ENCODE measurements at regions not wholly inside any gene's neighbourhood (a gene's known extent, or its start where the extent isn't known, plus 50 kb on each side); places are given as distances from the start of the nearest gene placed in this dataset.
"Not testable (repeated sequence)": the region's sequence is repeated elsewhere in the genome, so short reads cannot be mapped to it uniquely, and the experiment has no call there.

DNA sequence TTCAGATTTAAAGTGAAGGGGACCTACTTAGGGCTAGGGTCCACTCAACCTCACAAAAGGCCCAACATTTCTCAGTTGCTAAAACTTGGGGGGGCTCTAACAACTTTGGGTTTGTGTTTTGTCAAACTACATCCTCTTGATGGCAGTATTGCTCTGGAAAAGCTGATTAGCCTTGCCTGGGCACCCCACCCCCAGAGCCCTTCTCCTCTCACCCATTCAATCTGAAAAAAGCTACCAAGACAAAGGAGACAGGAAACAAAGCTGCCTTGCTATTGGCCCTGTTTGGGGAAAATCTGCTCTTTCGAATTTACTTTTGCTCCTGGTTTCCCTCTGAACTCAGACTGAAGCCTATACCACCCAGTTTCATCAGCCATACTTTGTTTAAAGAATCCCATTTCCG is 195.2 kb upstream of the STK26 start:
- no peak for DNase-seq (ENCODE audit: low read depth)

DNA sequence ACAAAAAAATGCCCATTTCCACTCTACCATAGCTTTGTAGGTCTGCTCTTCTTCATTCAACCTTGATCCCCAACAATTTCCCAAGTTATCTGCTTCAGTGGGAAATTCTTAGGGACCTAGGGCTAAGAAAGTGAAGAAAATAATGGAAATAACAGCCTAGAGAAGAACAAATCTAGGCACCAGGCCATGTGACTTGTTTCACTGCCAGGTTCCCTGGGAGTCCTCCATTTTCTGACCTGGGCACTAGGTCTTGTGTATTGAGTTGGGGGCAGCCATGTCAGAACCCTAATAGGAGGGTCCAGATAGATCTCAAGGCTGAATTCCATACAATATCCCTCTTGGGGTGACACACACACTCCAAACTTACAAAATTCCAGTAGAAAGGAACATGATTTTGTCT is 194.6 kb upstream of the STK26 start:
- DNase-seq (ENCODE audit: low read depth), result no peak

GRCh38 chrX:131830400-131831184 is 192.5 kb upstream of the STK26 start:
- DNase-seq (ENCODE audit: low read depth), result peak; percentile 58

DNA sequence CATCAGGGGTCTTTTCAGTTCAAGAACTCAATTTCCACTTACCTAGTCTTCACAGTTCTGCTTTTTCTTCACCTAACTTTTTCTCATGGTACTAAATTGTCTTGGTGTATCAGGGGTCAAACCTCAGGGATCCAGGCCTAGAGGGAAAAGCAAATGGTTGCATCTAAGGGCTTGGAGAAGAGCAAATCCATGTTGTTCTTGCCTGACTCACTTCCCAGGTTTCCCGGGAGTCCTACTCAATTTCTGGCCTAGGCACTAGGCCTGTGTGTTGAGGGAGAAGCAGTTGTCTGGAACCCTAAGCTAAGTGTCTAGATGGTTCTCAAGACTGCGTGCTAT is 191.9 kb upstream of the STK26 start:
- no peak for DNase-seq (ENCODE audit: low read depth)

DNA sequence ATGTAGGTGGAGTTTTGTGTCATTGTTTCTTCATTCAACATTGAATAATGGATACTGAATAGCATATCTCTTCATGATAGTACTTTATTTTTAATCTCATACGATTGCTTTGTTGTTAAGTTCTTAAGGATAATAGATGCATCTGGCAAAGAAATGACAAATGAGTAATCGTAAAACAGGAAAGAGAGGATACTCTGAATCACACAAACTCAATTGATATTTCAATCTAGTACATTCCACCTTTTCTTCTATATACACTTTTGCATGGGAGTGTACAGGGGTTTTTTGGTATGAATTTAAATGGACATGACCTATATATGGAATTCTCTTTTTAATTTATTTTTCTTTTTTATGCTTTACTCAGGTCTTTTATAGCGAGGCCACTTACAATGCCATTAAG is 186.9 kb upstream of the STK26 start:
- DNase-seq (ENCODE audit: low read depth), result no peak

- DNase-seq (ENCODE audit: low read depth), result no peak
Measured at GRCh38 chrX:131837325-131837724, 185.8 kb upstream of the STK26 start.

GRCh38 chrX:131840799-131841495 is 182.2 kb upstream of the STK26 start:
- DNase-seq (ENCODE audit: low read depth), result no peak

DNA sequence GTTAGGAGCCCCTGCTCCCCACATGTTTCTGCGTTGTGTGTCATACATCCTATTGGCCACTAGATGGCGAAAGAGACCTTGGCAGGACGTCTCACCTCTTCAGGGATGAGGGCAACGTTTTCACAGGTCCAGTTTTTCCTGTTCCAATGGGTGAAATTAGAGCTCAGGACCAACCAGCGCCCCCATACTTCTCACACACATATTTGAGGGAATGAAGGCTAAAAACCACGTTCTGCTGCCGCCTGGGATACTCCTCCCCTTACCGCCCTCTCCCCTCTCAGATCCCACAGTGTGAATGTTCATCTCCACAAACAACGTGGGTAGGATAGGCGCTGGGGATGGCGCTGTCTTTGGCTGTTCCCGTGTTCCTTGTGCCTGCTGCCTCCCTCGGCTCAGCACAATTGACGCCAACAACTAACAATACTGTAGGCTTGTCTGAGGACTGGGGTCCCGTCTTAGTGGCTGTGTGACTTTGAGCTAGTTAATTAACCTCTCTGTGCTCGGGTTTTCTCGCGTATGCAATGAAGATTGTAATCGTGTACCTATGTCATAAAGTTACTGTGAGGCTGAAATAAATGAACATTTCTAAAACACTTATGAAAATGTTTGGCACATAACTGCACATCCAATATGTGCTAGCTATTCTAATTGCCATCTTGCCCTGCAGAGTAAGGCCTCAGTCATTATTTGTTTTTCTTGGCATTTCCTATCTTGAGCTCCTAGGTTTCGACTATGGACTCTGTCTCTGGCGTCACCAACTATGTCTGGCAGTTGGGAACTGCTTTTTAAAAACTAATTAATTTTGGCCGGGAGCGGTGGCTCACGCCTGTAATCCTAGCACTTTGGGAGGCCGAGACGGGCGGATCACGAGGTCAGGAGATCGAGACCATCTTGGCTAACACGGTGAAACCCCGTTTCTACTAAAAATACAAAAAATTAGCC is 181.3 kb upstream of the STK26 start:
- peak; percentile 40 for DNase-seq (ENCODE audit: low read depth)

DNA sequence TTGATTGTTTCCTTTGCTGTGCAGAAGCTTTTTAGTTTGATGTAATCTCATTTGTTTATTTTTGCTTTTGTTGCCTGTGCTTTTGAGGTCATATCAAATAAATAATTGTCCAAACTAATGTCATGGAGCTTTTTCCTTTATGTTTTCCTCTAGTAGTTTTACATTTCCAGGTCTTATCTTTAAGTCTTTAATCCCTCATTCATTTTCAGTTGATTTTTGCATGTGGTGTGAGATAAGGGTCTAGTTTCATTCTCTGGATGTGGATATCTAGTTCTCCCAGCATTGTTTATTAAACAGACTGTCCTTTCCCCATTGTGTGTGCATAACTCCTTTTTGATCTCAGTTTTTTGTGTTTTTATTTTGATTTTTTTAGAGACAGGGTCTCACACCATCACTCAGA is 179.1 kb upstream of the STK26 start:
- no peak for DNase-seq (ENCODE audit: low read depth)

DNA sequence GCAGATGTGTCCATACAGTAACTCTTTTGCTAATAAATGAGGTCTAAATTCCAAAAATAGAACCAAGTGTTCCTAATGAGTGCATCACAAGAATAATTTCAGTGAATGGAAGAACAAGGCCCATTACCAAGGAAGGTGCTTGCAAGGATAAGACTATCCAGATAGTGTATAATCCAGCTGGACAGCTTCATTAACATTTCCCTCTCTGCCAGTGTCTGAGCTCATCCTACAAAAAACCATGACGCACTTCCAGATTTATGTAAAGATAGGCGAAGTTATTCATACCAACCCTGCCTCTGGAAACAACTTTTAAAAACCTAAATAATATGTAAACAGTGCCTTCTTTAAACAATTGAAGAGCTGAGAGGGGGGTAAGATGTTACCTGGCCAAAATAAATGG is 177.9 kb upstream of the STK26 start:
- no peak for DNase-seq (ENCODE audit: low read depth)

GRCh38 chrX:131845771-131846170 is 177.3 kb upstream of the STK26 start:
- DNase-seq (ENCODE audit: low read depth), result no peak

DNA sequence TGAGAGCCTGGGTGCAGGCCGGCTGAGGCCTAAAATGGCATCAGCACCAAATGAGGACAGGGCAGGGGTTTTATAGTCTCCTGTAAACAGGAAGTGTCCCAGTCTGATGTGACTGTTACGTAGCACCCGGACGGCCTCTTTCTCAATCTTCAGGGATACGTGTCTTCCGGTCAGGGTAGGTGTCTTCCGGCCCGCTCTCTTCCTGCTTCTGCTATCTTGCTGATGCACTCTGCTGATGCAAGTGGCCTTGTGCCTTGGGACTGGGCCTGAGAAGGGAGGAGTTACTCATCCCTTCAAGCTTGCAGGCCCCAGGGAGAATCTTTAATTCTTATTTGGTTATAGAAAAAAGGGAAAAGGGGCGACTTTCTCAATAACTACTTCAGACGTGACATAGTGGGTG is 172.1 kb upstream of the STK26 start:
- not testable (repeated sequence) for DNase-seq (ENCODE audit: low read depth)

GRCh38 chrX:131853440-131853839 is 169.7 kb upstream of the STK26 start:
- no peak for DNase-seq (ENCODE audit: low read depth)

GRCh38 chrX:131854581-131854980 is 168.5 kb upstream of the STK26 start:
- DNase-seq (ENCODE audit: low read depth), result no peak

- DNase-seq (ENCODE audit: low read depth), result no peak
Measured at GRCh38 chrX:131861088-131861787, 161.9 kb upstream of the STK26 start.

DNA sequence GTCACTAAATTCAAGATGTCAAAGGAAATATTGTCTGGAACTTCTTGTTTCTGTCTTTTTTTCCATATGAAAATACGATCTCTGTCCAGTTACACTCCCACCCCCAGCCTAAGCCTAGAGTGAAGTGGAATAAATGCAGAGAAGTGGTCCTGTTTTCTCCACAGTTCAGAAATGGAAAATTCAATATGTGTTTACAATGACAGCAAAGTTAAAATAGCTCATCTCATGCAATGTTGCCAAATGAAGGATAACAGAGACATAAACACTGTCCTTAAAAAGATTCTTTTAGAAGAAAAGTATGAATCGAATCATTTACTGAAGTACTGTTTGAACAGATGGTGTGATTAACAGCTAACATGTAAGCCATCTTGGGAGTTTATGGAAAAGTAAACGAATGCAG is 160.8 kb upstream of the STK26 start:
- no peak for DNase-seq (ENCODE audit: low read depth)

DNA sequence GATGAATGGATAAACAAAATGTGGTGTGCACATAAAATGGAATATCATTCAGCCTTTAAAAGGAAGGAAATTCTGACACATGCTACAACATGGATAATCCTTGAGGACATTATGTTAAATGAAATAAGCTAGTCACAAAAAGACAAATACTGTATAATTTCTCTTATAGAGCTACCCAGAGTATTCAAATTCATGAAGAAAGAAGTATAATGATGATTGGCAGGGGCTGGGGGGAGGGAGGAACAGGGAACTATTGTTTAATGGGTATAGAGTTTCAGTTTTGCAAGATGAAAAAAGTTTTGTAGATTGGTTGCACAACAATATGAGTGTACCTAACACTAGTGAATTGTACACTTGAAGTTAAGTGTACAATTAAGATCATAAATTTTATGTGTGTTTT is 153.9 kb upstream of the STK26 start:
- DNase-seq (ENCODE audit: low read depth), result no peak

GRCh38 chrX:131874300-131874699 is 148.8 kb upstream of the STK26 start:
- no peak for DNase-seq (ENCODE audit: low read depth)

GRCh38 chrX:131875827-131876226 is 147.3 kb upstream of the STK26 start:
- not testable (repeated sequence) for DNase-seq (ENCODE audit: low read depth)

DNA sequence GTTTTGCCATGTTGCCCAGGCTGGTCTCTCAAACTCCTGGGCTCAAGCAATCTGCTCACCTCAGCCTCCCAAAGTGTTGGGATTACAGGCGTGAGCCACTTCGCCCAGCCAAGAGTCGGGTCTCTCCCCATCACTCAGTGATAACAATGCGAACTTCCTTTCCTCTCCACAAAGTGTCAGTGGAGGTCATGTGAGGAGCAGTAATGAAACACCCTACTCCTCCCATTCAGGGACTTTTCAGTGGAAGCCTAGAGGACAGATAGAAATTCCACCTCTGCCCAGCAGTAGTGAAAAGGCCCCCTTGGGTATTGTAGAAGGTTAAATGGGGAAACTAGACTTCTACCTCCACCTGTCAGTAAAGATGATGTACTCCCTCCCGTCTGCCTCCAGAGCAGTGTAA is 141.9 kb upstream of the STK26 start:
- DNase-seq (ENCODE audit: low read depth), result no peak

GRCh38 chrX:131885042-131885441 is 138.1 kb upstream of the STK26 start:
- not testable (repeated sequence) for DNase-seq (ENCODE audit: low read depth)

GRCh38 chrX:131893857-131894256 is 129.2 kb upstream of the STK26 start:
- not testable (repeated sequence) for DNase-seq (ENCODE audit: low read depth)

All from EH (cell line).